Ureter (tissue), 1 donor: ENCODE measurements at regions not wholly inside any gene's neighbourhood (a gene's known extent, or its start where the extent isn't known, plus 50 kb on each side); places are given as distances from the start of the nearest gene placed in this dataset.

ENCODE experiments used
- DNase-seq: peaks from one replicate; pipeline ENCODE4 v3.0.0-alpha.2; 2020; ENCODE audit warnings: low spot score
- donor health status: DM: yes; HTN: yes; CAD: no.

DNA sequence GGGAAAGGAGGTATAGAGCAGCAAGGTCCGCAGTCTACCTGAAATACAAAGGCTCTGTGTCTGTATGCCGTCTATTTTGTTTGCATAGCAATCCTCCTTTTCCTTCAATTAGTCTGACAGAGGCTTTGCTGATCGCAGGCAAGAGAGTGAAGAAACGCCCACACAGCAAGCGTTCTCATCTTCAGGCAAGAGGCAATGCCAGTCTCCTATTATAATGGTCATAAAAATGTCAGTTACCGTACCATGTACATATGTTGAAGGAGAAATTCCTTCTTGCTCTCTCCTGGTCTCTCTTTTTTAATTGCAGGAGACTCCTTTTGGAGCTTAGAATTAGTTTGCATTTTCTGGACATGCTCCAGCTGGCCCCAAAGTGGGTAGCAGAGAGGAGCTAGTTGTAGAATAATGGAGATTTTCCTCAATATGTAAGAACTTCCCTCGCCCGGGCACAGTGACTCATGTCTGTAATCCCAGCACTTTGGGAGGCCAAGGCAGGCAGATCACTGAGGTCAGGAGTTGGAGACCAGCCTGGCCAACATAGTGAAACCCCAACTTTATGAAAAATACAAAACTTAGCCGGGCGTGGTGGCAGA is 139.5 kb downstream of the PFKFB3 start:
- DNase-seq: no peak

GRCh38 chr10:6343305-6344010 is 140.7 kb downstream of the PFKFB3 start:
- DNase-seq: no peak

DNA sequence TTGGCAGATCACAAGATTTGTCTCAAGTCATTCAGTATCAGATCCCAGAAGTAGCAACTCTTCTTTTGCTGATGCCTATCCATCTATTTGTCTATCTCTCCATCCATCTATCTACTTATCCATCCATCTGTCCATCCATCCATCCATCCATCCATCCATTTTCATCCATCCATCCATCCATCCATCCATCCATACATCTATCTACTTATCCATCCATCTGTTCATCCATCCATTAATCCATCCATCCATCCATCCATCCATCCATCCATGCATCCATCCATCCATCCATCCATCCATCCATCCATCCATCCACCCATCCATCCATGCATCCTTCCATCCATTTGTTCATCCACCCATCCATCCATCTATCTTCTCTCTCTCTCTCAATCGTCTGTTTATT is 142.7 kb downstream of the PFKFB3 start:
- DNase-seq: no peak

- no peak for DNase-seq
Measured at GRCh38 chr10:6346631-6347030, 143.9 kb downstream of the PFKFB3 start.

DNA sequence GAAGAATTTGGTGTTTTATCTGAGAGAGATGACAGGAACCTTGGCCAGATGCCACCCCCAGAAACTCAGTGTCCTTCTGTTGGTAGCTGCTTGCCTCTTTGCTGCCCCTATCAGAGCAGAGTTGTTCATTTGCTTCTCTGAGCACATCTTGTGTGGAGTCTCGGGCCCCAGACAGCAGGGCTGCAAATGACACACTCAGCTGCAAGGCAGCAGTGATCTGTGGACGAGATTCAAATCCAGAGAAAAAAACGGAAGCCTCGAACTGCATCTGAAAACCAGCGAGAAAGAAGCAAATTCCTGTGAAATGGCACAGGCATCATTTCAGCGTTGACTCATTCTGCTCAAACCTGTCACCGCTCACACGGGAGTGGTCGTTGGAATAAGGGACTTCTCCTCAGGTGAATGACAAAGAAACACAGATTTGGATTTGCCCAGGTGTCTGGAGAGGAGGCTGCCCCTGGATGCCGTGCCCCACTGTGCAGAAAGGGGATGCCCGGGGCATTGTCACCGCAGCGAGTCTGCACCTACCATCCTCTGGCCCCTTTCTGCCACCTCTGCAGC is 144.7 kb downstream of the PFKFB3 start:
- no peak for DNase-seq

DNA sequence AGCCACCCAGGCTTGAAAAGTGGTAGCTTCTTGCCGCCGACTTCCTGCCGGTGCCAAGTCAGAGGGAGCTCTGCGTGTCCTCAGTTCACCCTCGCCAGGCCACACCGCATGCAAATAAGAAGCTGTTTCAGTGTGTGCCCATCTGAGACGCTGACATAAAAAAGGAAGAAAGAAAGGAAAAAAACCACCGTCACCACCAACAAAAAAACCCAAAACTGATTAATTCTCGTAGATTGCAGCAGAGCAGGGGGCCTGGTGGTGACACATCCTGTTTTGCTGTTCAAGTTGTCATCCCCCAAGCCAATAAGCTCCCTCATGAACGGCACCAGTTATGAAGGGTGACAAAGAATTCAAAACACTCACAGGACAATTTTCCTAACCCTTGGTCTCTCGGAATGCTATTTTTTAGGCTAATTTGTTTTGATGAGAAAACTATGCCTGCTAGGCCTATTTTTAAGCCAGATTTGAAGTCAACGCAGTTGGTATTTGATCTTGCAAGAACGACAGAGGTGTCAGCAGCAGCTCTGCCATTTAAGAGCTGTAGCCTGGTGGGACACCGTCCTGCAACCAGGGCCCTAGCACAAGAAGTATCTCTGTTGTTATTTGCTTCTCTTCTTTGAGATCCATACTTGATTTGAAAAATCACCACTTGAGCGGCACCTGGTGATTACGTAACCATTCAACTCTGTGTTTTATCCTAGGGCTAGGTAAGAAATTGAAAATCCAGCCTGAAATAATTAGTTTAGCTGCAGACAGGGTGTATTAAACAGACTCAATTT is 145.6 kb downstream of the PFKFB3 start:
- DNase-seq: no peak

DNA sequence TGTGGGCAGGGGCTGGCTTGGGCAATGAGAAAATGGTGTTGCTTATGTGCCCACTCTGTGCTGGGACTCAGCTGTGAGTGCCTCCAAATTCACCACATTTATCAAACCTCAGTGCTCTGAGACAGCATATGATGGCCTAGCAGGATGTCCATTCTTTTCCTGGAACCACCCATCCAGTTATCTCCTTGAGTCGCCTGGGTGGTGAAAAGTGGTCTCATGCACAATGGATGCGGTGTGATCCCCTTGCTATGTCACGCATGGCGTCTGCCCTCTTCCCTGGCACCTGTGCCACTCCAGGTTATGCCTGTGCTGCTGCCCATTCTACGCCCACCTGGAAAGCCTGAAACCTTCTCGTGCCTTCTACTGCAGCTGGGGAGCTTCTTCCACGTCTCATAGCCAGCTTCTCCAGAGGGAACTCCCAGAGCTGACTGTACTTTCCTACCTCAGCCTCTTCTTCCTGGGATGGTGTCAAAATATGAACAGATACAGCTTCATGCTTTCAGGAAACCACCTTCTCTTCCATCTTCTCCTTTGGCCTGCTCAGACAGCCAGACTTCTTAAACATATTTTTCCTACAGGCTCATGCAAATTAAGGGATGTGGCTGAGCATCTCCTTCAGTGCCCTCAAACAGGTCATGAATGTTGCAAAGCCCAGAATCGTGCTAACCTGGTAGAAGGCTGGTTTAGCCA is 147.3 kb downstream of the PFKFB3 start:
- no peak for DNase-seq

GRCh38 chr10:6350609-6351008 is 147.9 kb downstream of the PFKFB3 start:
- DNase-seq: no peak

- no peak for DNase-seq
Measured at GRCh38 chr10:6351495-6351894, 148.8 kb downstream of the PFKFB3 start.

GRCh38 chr10:6353526-6353925 is 150.8 kb downstream of the PFKFB3 start:
- DNase-seq: no peak

GRCh38 chr10:6354168-6354772 is 151.5 kb downstream of the PFKFB3 start:
- no peak for DNase-seq

GRCh38 chr10:6356280-6356793 is 153.6 kb downstream of the PFKFB3 start:
- DNase-seq: no peak

DNA sequence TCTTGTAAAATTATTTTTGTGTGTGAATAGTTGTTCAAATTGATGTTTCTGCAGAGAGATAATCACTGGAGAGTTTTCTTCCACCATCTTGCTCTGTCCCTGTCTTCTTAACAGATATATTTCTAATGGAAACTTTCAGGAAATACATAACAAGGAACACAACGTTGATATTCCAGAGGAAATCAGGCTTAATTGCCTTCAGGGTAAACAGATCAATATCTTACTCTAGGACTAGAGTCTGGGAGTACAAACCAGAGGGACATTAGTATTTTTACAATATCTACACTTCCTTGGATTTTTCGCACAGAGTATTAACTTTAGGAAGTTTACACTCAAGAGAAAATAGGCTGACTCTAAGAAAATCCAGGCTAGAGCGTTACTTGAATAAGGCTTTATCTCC is 159.1 kb downstream of the PFKFB3 start:
- DNase-seq: no peak

- DNase-seq: no peak
Measured at GRCh38 chr10:6362879-6363278, 160.1 kb downstream of the PFKFB3 start.

DNA sequence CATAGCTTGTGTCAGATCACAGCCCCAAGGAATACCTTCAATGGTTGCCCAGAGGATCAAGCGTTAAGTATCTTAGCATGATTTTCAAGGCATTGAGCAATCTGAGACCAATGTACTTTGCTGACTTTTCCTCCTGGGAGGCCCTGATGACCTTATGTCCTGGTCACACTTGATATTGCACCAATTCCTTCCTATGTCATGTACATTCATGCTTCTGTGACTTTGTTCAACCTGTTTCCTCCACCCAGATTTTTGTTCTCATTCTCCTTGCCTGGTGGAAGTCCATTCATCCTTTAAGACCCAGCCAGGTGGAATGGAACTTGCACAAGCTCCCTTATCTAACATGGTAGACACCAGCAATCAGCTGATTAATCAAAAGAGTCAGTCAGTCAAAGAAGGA is 160.8 kb downstream of the PFKFB3 start:
- no peak for DNase-seq

DNA sequence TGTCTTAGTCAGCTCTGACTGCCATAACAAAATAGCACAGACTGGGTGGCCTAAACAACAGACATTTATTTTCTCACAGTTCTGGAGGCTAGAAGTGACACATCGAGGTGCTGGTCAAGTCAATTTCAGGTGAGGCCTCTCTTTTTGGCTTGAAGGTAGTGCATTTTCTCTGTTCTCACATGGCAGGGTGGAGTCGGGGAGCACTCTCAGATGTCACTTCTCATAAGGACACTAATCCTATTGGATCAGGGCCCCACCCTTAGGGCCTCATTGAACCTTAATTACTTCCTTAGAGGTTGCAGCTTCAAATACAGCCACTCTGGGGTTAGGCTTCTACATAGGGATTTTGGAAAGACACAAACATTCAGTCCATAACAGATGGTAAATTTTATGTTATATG is 161.6 kb downstream of the PFKFB3 start:
- DNase-seq: no peak

- no peak for DNase-seq
Measured at GRCh38 chr10:6364893-6365292, 162.2 kb downstream of the PFKFB3 start.

DNA sequence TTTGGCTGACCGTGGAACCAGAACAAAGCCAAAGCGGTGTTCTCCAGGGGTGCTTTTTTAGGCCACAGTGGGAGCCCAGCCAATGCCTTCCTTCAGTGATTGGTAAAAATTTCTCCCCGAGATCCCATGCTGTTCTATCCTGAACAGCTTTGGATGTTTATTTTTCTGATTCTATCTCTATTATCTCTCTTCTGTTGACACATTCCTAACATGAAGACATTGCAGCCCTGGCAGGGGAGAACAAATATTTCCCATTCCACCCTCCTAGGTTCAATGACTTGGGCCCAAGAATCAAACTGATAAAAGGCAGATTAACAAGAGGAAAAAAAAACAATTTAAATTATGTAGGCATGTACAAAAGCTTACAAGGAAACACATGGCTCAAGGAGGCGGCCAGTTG is 162.7 kb downstream of the PFKFB3 start:
- DNase-seq: no peak
